ENCODE measurements at regions not wholly inside any gene's neighbourhood (a gene's known extent, or its start where the extent isn't known, plus 50 kb on each side); places are given as distances from the start of the nearest gene placed in this dataset.

GRCh38 chr1:189774721-189775287 is 702.9 kb downstream of the BRINP3 start:
- intact Hi-C loops (cut with DNase I), result no loop called here
- H3K27me3 ChIP-seq, result no peaks in the 10 kb centered on the region
- DNase-seq, result no peak
- H3K27ac ChIP-seq, result no peak overlapping the region
- no peaks in the 10 kb centered on the region for H3K4me1 ChIP-seq
- no peaks in the 10 kb centered on the region for H3K9me3 ChIP-seq
- no peak overlapping the region for H3K4me3 ChIP-seq
- no peaks in the 10 kb centered on the region for H3K36me3 ChIP-seq
- TF ChIP-seq POLR2A (IDR thresholded peaks at IDR 0.05) (no peak), CTCF (IDR thresholded peaks at IDR 0.05) (no peak)
- WGBS, 2 donors, result 36 to 42% methylated on average over 2 of the region's 2 CpGs

- H3K27ac ChIP-seq, result no peak overlapping the region
- intact Hi-C loops (cut with DNase I), result no loop called here
- WGBS, 2 donors, result 5 to 11% methylated on average over 1 of the region's 1 CpG
Observed at GRCh38 chr1:189775343-189775742, 702.3 kb downstream of the BRINP3 start.

GRCh38 chr1:189779034-189779433 is 698.6 kb downstream of the BRINP3 start:
- 67 to 78% methylated on average over 1 of the region's 1 CpG for WGBS, 2 donors
- intact Hi-C loops (cut with DNase I), result no loop called here
- Histone ChIP-seq H3K27me3 (no peaks in the 10 kb centered on the region), H3K9me3 (no peaks in the 10 kb centered on the region), H3K4me1 (no peaks in the 10 kb centered on the region), H3K4me3 (no peak overlapping the region), H3K36me3 (no peaks in the 10 kb centered on the region), H3K27ac (no peak overlapping the region)
- no peak for TF ChIP-seq CTCF (IDR thresholded peaks at IDR 0.05)
- TF ChIP-seq POLR2A (IDR thresholded peaks at IDR 0.05), result no peak
- no peak for DNase-seq

More at GRCh38 chr1:189775343-189775742, 702.3 kb downstream of the BRINP3 start:
- no peak for DNase-seq
- TF ChIP-seq CTCF (IDR thresholded peaks at IDR 0.05) (no peak), POLR2A (IDR thresholded peaks at IDR 0.05) (no peak)
- Histone ChIP-seq H3K27me3 (no peaks in the 10 kb centered on the region), H3K4me1 (no peaks in the 10 kb centered on the region), H3K4me3 (no peak overlapping the region), H3K36me3 (no peaks in the 10 kb centered on the region), H3K9me3 (no peaks in the 10 kb centered on the region)

- no peak for TF ChIP-seq POLR2A (IDR thresholded peaks at IDR 0.05)
- no peak for TF ChIP-seq CTCF (IDR thresholded peaks at IDR 0.05)
- Histone ChIP-seq H3K4me3 (no peak overlapping the region), H3K36me3 (no peaks in the 10 kb centered on the region), H3K4me1 (no peaks in the 10 kb centered on the region), H3K9me3 (no peaks in the 10 kb centered on the region), H3K27ac (no peak overlapping the region), H3K27me3 (no peaks in the 10 kb centered on the region)
- no peak for DNase-seq
- intact Hi-C loops (cut with DNase I), result no loop called here
- 56 to 61% methylated on average over 2 of the region's 2 CpGs for WGBS, 2 donors
Observed at GRCh38 chr1:189782295-189782694, 695.4 kb downstream of the BRINP3 start.

GRCh38 chr1:189783456-189783855 is 694.2 kb downstream of the BRINP3 start:
- intact Hi-C loops (cut with DNase I), result no loop called here
- TF ChIP-seq POLR2A (IDR thresholded peaks at IDR 0.05) (no peak), CTCF (IDR thresholded peaks at IDR 0.05) (no peak)
- Histone ChIP-seq H3K36me3 (no peaks in the 10 kb centered on the region), H3K4me3 (no peak overlapping the region), H3K9me3 (no peaks in the 10 kb centered on the region), H3K4me1 (no peaks in the 10 kb centered on the region), H3K27me3 (no peaks in the 10 kb centered on the region), H3K27ac (no peak overlapping the region)
- WGBS, 2 donors, result 32 to 35% methylated on average over 2 of the region's 2 CpGs
- DNase-seq, result no peak

Measured in esophagus squamous epithelium (tissue), 5 donors.